Upper lobe of right lung (tissue), 1 donor: ENCODE measurements at regions not wholly inside any gene's neighbourhood (a gene's known extent, or its start where the extent isn't known, plus 50 kb on each side); places are given as distances from the start of the nearest gene placed in this dataset.

Experiments
- ATAC-seq: fragments of 200-7000 bp; cut with Tn5 transposase; one replicate; pipeline ENCODE4 v1.9.1; 2020; ENCODE audit warnings: mild to moderate bottlenecking, moderate library complexity
- DNase-seq: peaks from one replicate; pipeline ENCODE4 v3.0.0-alpha.2; 2020
- H3K27ac ChIP-seq: fragments of 200-600 bp; one replicate; pipeline ENCODE4 v1.8.0; 2022
- H3K27me3 ChIP-seq: fragments of 200-600 bp; one replicate; pipeline ENCODE4 v1.8.0; 2022; ENCODE audit warnings: mild to moderate bottlenecking
- H3K36me3 ChIP-seq: fragments of 200-600 bp; one replicate; pipeline ENCODE4 v1.8.0; 2022
- H3K4me1 ChIP-seq: fragments of 200-600 bp; one replicate; pipeline ENCODE4 v1.8.0; 2022
- H3K4me3 ChIP-seq: fragments of 200-600 bp; one replicate; pipeline ENCODE4 v1.8.0; 2022; ENCODE audit warnings: mild to moderate bottlenecking
- H3K9me3 ChIP-seq: fragments of 200-600 bp; one replicate; pipeline ENCODE4 v1.8.0; 2022
- CTCF ChIP-seq: fragments of 200-600 bp; IDR thresholded peaks from one replicate; pipeline ENCODE4 v1.8.0; 2022; ENCODE audit warnings: antibody characterized with exemption
- intact Hi-C: fragments of 100-400 bp; cut with DNase I; formaldehyde crosslinking; loops from one replicate; pipeline ENCODE4 v1.11.0; 2022
- donor health status: DM: no; HTN: yes; CAD: no; lungs with severe emphysema.

- peaks cover 6% of the 10 kb centered on the region for H3K4me1 ChIP-seq
- intact Hi-C loops = loop anchor here (10.0 kb wide), 1 partner anchor 465 kb away; no protein-coding TSS in a partner anchor
- no peak overlapping the region for H3K4me3 ChIP-seq
- H3K27ac ChIP-seq = no peak overlapping the region
- H3K36me3 ChIP-seq = no peaks in the 10 kb centered on the region
- ATAC-seq = no peak
- TF ChIP-seq CTCF = no peak
- no peak for DNase-seq
- H3K9me3 ChIP-seq = no peaks in the 10 kb centered on the region
- H3K27me3 ChIP-seq = no peaks in the 10 kb centered on the region
These were observed 55.3 kb upstream of the RMDN2 start for GRCh38 chr2:37869771-37870170.

- no peaks in the 10 kb centered on the region for H3K27me3 ChIP-seq
- H3K36me3 ChIP-seq = no peaks in the 10 kb centered on the region
- intact Hi-C loops = loop anchor here (10.0 kb wide), 1 partner anchor 466 kb away; no protein-coding TSS in a partner anchor
- no peak for ATAC-seq
- peaks cover 6% of the 10 kb centered on the region for H3K4me1 ChIP-seq
- H3K27ac ChIP-seq = no peak overlapping the region
- no peaks in the 10 kb centered on the region for H3K9me3 ChIP-seq
- no peak for TF ChIP-seq CTCF
- H3K4me3 ChIP-seq = no peak overlapping the region
- DNase-seq = no peak
These were observed 54.3 kb upstream of the RMDN2 start for GRCh38 chr2:37870829-37871228.

- intact Hi-C loops = loop anchor here (10.0 kb wide), 1 partner anchor 467 kb away; no protein-coding TSS in a partner anchor
These were observed 53.5 kb upstream of the RMDN2 start for GRCh38 chr2:37871456-37872191.

GRCh38 chr2:37872192-37872750 lies 52.8 kb upstream of the RMDN2 start:
- intact Hi-C loops = loop anchor here (10.0 kb wide), 1 partner anchor 467 kb away; no protein-coding TSS in a partner anchor
- H3K9me3 ChIP-seq = no peaks in the 10 kb centered on the region
- no peaks in the 10 kb centered on the region for H3K27me3 ChIP-seq
- no peak for ATAC-seq
- H3K4me1 ChIP-seq = peaks cover 6% of the 10 kb centered on the region
- no peaks in the 10 kb centered on the region for H3K36me3 ChIP-seq
- H3K4me3 ChIP-seq = no peak overlapping the region
- TF ChIP-seq CTCF = no peak
- no peak overlapping the region for H3K27ac ChIP-seq
- no peak for DNase-seq

More at GRCh38 chr2:37871456-37872191, 53.5 kb upstream of the RMDN2 start:
- Histone ChIP-seq H3K4me3 (no peak overlapping the region), H3K36me3 (no peaks in the 10 kb centered on the region), H3K27me3 (no peaks in the 10 kb centered on the region), H3K4me1 (peaks cover 6% of the 10 kb centered on the region), H3K9me3 (no peaks in the 10 kb centered on the region), H3K27ac (no peak overlapping the region)
- ATAC-seq (no peak), DNase-seq (no peak)
- no peak for TF ChIP-seq CTCF

GRCh38 chr2:37873229-37873628 lies 51.9 kb upstream of the RMDN2 start:
- Histone ChIP-seq H3K27ac (no peak overlapping the region), H3K4me1 (peaks cover 3% of the 10 kb centered on the region), H3K36me3 (no peaks in the 10 kb centered on the region), H3K9me3 (no peaks in the 10 kb centered on the region), H3K27me3 (no peaks in the 10 kb centered on the region), H3K4me3 (no peak overlapping the region)
- no peak for ATAC-seq
- TF ChIP-seq CTCF = no peak
- intact Hi-C loops = loop anchor here (10.0 kb wide), 1 partner anchor 468 kb away; no protein-coding TSS in a partner anchor
- no peak for DNase-seq
